ENCODE measurements at regions not wholly inside any gene's neighbourhood (a gene's known extent, or its start where the extent isn't known, plus 50 kb on each side); places are given as distances from the start of the nearest gene placed in this dataset.

DNA sequence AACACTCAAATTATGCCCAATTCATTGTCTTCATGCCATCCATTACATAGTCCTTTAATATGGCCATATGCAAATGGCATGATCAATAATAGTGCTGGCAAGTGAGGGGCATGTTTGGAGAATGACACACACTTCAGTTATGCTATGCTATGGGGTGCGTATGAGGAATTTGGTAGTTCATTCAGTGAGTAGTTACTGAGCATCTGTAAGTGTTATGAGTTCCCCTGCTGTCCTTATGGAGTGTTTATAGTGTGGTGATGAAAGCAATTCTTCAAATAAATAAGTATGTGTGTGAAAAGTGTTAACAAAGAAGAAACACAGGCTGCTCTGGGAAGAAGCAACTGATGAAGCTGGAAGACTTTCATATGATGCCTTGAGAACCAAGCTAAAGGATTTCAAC, 383.7 kb upstream of the SLC14A2 start:
- Histone ChIP-seq H3K4me3 (no peak overlapping the region), H3K4me1 (no peaks in the 10 kb centered on the region), H3K36me3 (no peaks in the 10 kb centered on the region), H3K27ac (no peak overlapping the region), H3K27me3 (no peaks in the 10 kb centered on the region), H3K9me3 (no peaks in the 10 kb centered on the region)
- intact Hi-C loops (cut with DNase I): no loop called here
- TF ChIP-seq POLR2A (IDR thresholded peaks at IDR 0.05) (no peak), CTCF (IDR thresholded peaks at IDR 0.05) (no peak)
- WGBS (ENCODE audit: insufficient coverage, low coverage, low lambda C conversion rate, missing lambda C conversion rate): 86% methylated on average over 1 of the region's 1 CpG
- DNase-seq (no peak), ATAC-seq (no peak)

DNA sequence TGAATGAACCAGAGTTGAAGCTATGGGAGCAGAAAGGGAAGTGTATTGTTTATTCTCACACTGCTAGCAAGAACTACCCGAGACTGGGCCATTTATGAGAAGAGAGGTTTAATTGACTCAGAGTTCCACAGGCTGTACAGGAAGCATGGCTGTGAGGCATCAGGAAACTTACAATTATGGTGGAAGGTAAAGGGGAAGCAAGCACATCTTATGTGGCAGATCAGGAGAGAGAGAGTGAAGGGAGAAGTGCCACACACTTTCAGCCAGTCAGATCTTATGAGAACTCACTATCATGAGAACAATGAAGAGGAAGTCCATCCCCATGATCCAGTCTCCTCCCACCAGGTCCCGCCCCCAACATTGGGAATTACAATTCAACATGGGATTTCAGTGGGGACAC, 383.2 kb upstream of the SLC14A2 start:
- Histone ChIP-seq H3K4me1 (no peaks in the 10 kb centered on the region), H3K4me3 (no peak overlapping the region), H3K9me3 (no peaks in the 10 kb centered on the region), H3K36me3 (no peaks in the 10 kb centered on the region), H3K27me3 (no peaks in the 10 kb centered on the region), H3K27ac (no peak overlapping the region)
- WGBS (ENCODE audit: insufficient coverage, low coverage, low lambda C conversion rate, missing lambda C conversion rate): 62% methylated on average over 2 of the region's 2 CpGs
- TF ChIP-seq POLR2A (IDR thresholded peaks at IDR 0.05) (no peak), CTCF (IDR thresholded peaks at IDR 0.05) (no peak)
- DNase-seq (no peak), ATAC-seq (no peak)
- intact Hi-C loops (cut with DNase I): no loop called here

- DNase-seq (no peak), ATAC-seq (no peak)
- H3K27me3 ChIP-seq: no peaks in the 10 kb centered on the region
- H3K36me3 ChIP-seq: no peaks in the 10 kb centered on the region
- H3K9me3 ChIP-seq: no peaks in the 10 kb centered on the region
- H3K27ac ChIP-seq: no peak overlapping the region
- TF ChIP-seq POLR2A (IDR thresholded peaks at IDR 0.05): no peak
- TF ChIP-seq CTCF (IDR thresholded peaks at IDR 0.05): no peak
- H3K4me1 ChIP-seq: no peaks in the 10 kb centered on the region
- intact Hi-C loops (cut with DNase I): no loop called here
- 63% methylated on average over 1 of the region's 1 CpG for WGBS (ENCODE audit: insufficient coverage, low coverage, low lambda C conversion rate, missing lambda C conversion rate)
- no peak overlapping the region for H3K4me3 ChIP-seq
Observed at GRCh38 chr18:45236676-45237075, 378.6 kb upstream of the SLC14A2 start.

- Histone ChIP-seq H3K27me3 (no peaks in the 10 kb centered on the region), H3K4me1 (peaks cover 0 to under 1% (median 0%) of the 10 kb centered on the region in 4 donors), H3K27ac (no peak overlapping the region), H3K9me3 (no peaks in the 10 kb centered on the region), H3K4me3 (no peak overlapping the region), H3K36me3 (no peaks in the 10 kb centered on the region)
- DNase-seq (no peak), ATAC-seq (no peak)
- intact Hi-C loops (cut with DNase I): no loop called here
- TF ChIP-seq CTCF (IDR thresholded peaks at IDR 0.05) (no peak), POLR2A (IDR thresholded peaks at IDR 0.05) (no peak)
- WGBS (ENCODE audit: insufficient coverage, low coverage, low lambda C conversion rate, missing lambda C conversion rate): 84% methylated on average over 7 of the region's 7 CpGs
Observed at GRCh38 chr18:45237343-45238098, 377.8 kb upstream of the SLC14A2 start.

All from right lobe of liver (tissue), 6 donors.